ENCODE measurements at regions not wholly inside any gene's neighbourhood (a gene's known extent, or its start where the extent isn't known, plus 50 kb on each side); places are given as distances from the start of the nearest gene placed in this dataset.
A peak's percentile ranks its signal among the peaks of the same experiment; 100 is the strongest.

DNA sequence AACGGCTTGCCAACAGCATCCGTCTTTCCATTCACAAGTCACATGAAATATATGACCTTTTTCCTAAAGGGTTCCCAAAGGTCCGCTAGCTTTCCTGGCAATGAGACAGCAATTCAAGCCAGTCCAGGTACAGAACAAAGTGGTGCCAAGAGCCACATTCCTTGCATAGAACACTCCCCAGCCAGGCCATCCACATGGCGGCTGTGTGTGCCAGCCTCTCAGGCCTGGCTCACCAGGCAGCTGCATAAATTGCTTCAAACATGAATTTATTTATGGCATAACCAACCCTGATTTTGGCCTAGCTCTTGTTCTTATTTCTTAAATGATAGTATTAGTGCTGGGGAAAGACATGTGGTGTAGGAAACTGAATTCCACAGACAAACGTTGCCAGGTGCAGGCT lies 63.7 kb upstream of the CREB5 start:
- no peaks in the 10 kb centered on the region for H3K36me3 ChIP-seq (ENCODE audit: control insufficient read depth, insufficient read depth, low read length)
- no peak overlapping the region for H3K9ac ChIP-seq (ENCODE audit: insufficient read depth, low read length)
- no peak for DNase-seq (ENCODE audit: low read depth in 2 of 2)
- no peaks in the 10 kb centered on the region for H3K79me2 ChIP-seq (ENCODE audit: control insufficient read depth, insufficient read depth, low read length)
- H3K4me3 ChIP-seq (replicated peaks in 1 of 4; ENCODE audit: control extremely low read depth in 1 of 4, insufficient read depth in 1 of 4, low read depth in 3 of 4, low read length in 4 of 4) = no peak overlapping the region
- peaks cover 27% of the 10 kb centered on the region for H3K4me1 ChIP-seq (ENCODE audit: control insufficient read depth, extremely low read depth, insufficient read depth, low read length)
- H3K27ac ChIP-seq (ENCODE audit: insufficient read depth, low read length) = no peak overlapping the region
- H2AFZ ChIP-seq (ENCODE audit: low read length) = no peak overlapping the region
- no peaks in the 10 kb centered on the region for H4K20me1 ChIP-seq (ENCODE audit: control insufficient read depth, extremely low read depth, insufficient read depth, low read length)
- no peaks in the 10 kb centered on the region for H3K27me3 ChIP-seq (ENCODE audit: control insufficient read depth, insufficient read depth, low read length)
- H3K4me2 ChIP-seq (ENCODE audit: extremely low read depth, insufficient read depth, low read length) = no peak overlapping the region
- TF ChIP-seq, protein P1, sequence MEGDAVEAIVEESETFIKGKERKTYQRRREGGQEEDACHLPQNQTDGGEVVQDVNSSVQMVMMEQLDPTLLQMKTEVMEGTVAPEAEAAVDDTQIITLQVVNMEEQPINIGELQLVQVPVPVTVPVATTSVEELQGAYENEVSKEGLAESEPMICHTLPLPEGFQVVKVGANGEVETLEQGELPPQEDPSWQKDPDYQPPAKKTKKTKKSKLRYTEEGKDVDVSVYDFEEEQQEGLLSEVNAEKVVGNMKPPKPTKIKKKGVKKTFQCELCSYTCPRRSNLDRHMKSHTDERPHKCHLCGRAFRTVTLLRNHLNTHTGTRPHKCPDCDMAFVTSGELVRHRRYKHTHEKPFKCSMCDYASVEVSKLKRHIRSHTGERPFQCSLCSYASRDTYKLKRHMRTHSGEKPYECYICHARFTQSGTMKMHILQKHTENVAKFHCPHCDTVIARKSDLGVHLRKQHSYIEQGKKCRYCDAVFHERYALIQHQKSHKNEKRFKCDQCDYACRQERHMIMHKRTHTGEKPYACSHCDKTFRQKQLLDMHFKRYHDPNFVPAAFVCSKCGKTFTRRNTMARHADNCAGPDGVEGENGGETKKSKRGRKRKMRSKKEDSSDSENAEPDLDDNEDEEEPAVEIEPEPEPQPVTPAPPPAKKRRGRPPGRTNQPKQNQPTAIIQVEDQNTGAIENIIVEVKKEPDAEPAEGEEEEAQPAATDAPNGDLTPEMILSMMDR (conservative IDR thresholded peaks at IDR 0.05 in 1 of 2, IDR thresholded peaks at IDR 0.05 in 1 of 2; ENCODE audit: low read depth in 1 of 2, low read length in 2 of 2) = no peak
- no peak for TF ChIP-seq EZH2 (IDR thresholded peaks at IDR 0.05; ENCODE audit: low read length, missing control alignments)
- H3K9me3 ChIP-seq (ENCODE audit: control insufficient read depth, insufficient read depth, low read depth, low read length) = no peaks in the 10 kb centered on the region

DNA sequence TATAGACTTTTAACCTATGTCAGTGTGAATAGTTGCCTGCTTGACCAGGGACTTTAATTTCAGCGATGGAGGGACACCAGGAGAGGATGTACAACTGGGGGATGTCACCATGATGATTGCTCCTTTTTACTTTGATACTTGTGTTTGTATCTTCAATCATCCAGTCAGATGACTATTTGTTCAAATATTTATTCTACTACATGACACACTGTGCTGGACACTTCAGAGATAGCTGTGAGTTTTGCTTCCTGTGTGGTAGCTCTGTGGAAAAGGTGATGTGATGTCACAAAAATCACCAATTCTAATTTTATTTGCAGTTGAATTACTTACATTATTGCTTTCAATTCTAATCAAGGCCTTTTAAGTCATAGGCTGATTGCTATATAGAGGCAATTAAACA lies 62.7 kb upstream of the CREB5 start:
- Histone ChIP-seq H3K4me1 (ENCODE audit: control insufficient read depth, extremely low read depth, insufficient read depth, low read length) (peaks cover 27% of the 10 kb centered on the region), H3K4me2 (ENCODE audit: extremely low read depth, insufficient read depth, low read length) (no peak overlapping the region), H3K4me3 (replicated peaks in 1 of 4; ENCODE audit: control extremely low read depth in 1 of 4, insufficient read depth in 1 of 4, low read depth in 3 of 4, low read length in 4 of 4) (no peak overlapping the region), H3K36me3 (ENCODE audit: control insufficient read depth, insufficient read depth, low read length) (no peaks in the 10 kb centered on the region), H3K79me2 (ENCODE audit: control insufficient read depth, insufficient read depth, low read length) (no peaks in the 10 kb centered on the region), H3K27ac (ENCODE audit: insufficient read depth, low read length) (no peak overlapping the region), H3K9me3 (ENCODE audit: control insufficient read depth, insufficient read depth, low read depth, low read length) (no peaks in the 10 kb centered on the region), H4K20me1 (ENCODE audit: control insufficient read depth, extremely low read depth, insufficient read depth, low read length) (no peaks in the 10 kb centered on the region), H2AFZ (ENCODE audit: low read length) (no peak overlapping the region), H3K27me3 (ENCODE audit: control insufficient read depth, insufficient read depth, low read length) (no peaks in the 10 kb centered on the region), H3K9ac (ENCODE audit: insufficient read depth, low read length) (no peak overlapping the region)
- TF ChIP-seq, protein P1 (conservative IDR thresholded peaks at IDR 0.05 in 1 of 2, IDR thresholded peaks at IDR 0.05 in 1 of 2; ENCODE audit: low read depth in 1 of 2, low read length in 2 of 2) = no peak
- no peak for TF ChIP-seq EZH2 (IDR thresholded peaks at IDR 0.05; ENCODE audit: low read length, missing control alignments)
- peak in 1 of 2 donors; percentile 27 for DNase-seq (ENCODE audit: low read depth in 2 of 2)

DNA sequence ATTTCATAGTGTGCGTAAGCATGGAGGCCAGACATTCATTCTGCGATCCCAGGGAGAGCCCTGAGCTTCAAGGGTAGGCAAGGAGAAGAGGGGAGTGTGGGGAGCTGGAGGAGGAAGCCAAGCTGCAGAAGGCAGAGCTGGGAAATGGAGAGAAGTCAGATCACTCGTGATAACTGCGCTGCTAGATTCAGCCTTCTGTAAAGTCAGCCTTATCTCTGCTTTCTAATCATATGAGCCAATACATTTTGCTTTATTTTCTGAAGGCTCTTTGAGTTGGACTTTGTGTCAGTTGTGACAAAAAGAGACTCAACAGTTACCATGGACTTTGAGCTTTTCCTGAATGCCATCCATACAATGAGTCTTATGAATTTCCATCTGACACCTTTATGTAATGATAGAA lies 61.7 kb upstream of the CREB5 start:
- no peaks in the 10 kb centered on the region for H3K9me3 ChIP-seq (ENCODE audit: control insufficient read depth, insufficient read depth, low read depth, low read length)
- no peak overlapping the region for H3K27ac ChIP-seq (ENCODE audit: insufficient read depth, low read length)
- no peak overlapping the region for H3K9ac ChIP-seq (ENCODE audit: insufficient read depth, low read length)
- H3K4me2 ChIP-seq (ENCODE audit: extremely low read depth, insufficient read depth, low read length) = no peak overlapping the region
- DNase-seq (ENCODE audit: low read depth in 2 of 2) = no peak
- H3K4me1 ChIP-seq (ENCODE audit: control insufficient read depth, extremely low read depth, insufficient read depth, low read length) = peaks cover 25% of the 10 kb centered on the region
- H3K4me3 ChIP-seq (replicated peaks in 1 of 4; ENCODE audit: control extremely low read depth in 1 of 4, insufficient read depth in 1 of 4, low read depth in 3 of 4, low read length in 4 of 4) = no peak overlapping the region
- H3K27me3 ChIP-seq (ENCODE audit: control insufficient read depth, insufficient read depth, low read length) = no peaks in the 10 kb centered on the region
- no peaks in the 10 kb centered on the region for H3K79me2 ChIP-seq (ENCODE audit: control insufficient read depth, insufficient read depth, low read length)
- H4K20me1 ChIP-seq (ENCODE audit: control insufficient read depth, extremely low read depth, insufficient read depth, low read length) = no peaks in the 10 kb centered on the region
- H3K36me3 ChIP-seq (ENCODE audit: control insufficient read depth, insufficient read depth, low read length) = no peaks in the 10 kb centered on the region
- TF ChIP-seq EZH2 (IDR thresholded peaks at IDR 0.05; ENCODE audit: low read length, missing control alignments) = no peak
- TF ChIP-seq, protein P1 (conservative IDR thresholded peaks at IDR 0.05 in 1 of 2, IDR thresholded peaks at IDR 0.05 in 1 of 2; ENCODE audit: low read depth in 1 of 2, low read length in 2 of 2) = no peak
- H2AFZ ChIP-seq (ENCODE audit: low read length) = no peak overlapping the region
